Gastroesophageal sphincter (tissue), 3 donors: ENCODE measurements at regions not wholly inside any gene's neighbourhood (a gene's known extent, or its start where the extent isn't known, plus 50 kb on each side); places are given as distances from the start of the nearest gene placed in this dataset.

Experiments
- CTCF ChIP-seq, 4 experiments: fragments of 200-600 bp in 2 of 4; fragments of 450-650 bp in 2 of 4; sonication (generic) in 1 of 4; IDR thresholded peaks; one replicate each; pipeline ENCODE4 v1.5.1; 2017 to 2019; ENCODE audit warnings: antibody characterized with exemption in 4 of 4, mild to moderate bottlenecking in 2 of 4, moderate library complexity in 2 of 4
- POLR2A ChIP-seq, 2 donors: fragments of 450-650 bp; IDR thresholded peaks; one replicate each; pipeline ENCODE4 v1.6.1; 2017; ENCODE audit warnings: antibody characterized with exemption in 2 of 2, mild to moderate bottlenecking in 2 of 2, moderate library complexity in 1 of 2
- POLR2AphosphoS5 ChIP-seq: sonication (generic); formaldehyde crosslinking; IDR thresholded peaks from one replicate; pipeline ENCODE4 v1.6.1; 2017; ENCODE audit warnings: antibody characterized with exemption

DNA sequence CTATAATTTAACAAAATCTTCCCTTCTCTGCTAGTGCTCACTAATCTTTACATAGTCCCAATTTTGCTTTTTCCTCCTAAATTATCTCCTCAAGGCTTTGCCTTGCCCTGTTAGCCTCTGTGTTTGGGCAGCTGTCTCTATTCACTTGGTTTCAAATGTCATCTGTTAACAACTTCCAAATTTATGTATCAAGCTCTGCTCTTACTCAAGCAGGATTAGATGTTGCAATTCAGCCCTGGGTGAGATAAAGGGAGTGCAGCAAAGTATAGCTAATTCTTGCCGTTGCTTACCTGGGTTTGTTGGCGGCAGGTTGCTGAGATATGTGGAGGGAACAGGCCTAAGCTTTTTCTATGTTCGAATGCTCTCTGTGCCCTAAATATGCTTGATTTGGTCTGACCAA is 483.8 kb downstream of the DMAC1 start:
- TF ChIP-seq CTCF (IDR thresholded peaks at IDR 0.05) (no peak), POLR2AphosphoS5 (no peak), POLR2A (IDR thresholded peaks at IDR 0.05) (no peak)
